ENCODE measurements at regions not wholly inside any gene's neighbourhood (a gene's known extent, or its start where the extent isn't known, plus 50 kb on each side); places are given as distances from the start of the nearest gene placed in this dataset.

DNA sequence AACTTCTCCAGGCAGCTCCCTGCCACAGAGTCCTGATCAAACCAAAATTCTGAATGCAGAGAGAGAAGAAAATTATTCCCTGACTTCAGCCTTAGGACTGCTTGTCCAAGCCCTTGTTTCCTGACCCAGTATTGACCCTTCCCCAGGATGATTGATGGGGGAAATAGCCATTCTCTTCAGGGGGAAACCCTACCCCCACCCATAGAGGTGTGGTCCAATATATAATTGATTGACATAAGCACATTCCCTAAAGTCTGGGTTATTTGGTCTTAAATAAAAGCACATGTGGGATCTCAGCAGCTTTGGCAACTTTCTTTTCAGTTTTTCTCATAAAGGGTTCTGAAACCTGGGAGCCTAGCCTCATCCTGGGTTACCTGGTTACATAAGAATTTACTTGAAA lies 201.2 kb upstream of the DDHD1 start:
- TF ChIP-seq, protein P1, sequence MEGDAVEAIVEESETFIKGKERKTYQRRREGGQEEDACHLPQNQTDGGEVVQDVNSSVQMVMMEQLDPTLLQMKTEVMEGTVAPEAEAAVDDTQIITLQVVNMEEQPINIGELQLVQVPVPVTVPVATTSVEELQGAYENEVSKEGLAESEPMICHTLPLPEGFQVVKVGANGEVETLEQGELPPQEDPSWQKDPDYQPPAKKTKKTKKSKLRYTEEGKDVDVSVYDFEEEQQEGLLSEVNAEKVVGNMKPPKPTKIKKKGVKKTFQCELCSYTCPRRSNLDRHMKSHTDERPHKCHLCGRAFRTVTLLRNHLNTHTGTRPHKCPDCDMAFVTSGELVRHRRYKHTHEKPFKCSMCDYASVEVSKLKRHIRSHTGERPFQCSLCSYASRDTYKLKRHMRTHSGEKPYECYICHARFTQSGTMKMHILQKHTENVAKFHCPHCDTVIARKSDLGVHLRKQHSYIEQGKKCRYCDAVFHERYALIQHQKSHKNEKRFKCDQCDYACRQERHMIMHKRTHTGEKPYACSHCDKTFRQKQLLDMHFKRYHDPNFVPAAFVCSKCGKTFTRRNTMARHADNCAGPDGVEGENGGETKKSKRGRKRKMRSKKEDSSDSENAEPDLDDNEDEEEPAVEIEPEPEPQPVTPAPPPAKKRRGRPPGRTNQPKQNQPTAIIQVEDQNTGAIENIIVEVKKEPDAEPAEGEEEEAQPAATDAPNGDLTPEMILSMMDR (IDR thresholded peaks at IDR 0.05), result no peak
- no peak for TF ChIP-seq POLR2A (IDR thresholded peaks at IDR 0.05)
